ENCODE measurements at regions not wholly inside any gene's neighbourhood (a gene's known extent, or its start where the extent isn't known, plus 50 kb on each side); places are given as distances from the start of the nearest gene placed in this dataset.

- H3K27me3 Mint-ChIP-seq (ENCODE audit: low read depth in 3 of 3), result peaks cover 0 to 5% (median 0%) of the 10 kb centered on the region in 3 donors
- Histone ChIP-seq H3K4me2 (replicated peaks; ENCODE audit: extremely low read depth, low read length, poor library complexity, severe bottlenecking) (no peak overlapping the region), H3K79me2 (ENCODE audit: insufficient read depth, low read length) (no peaks in the 10 kb centered on the region), H3K36me3 (replicated peaks in 1 of 2; ENCODE audit: control insufficient read depth in 1 of 2, insufficient read depth in 2 of 2, low read length in 2 of 2) (no peaks in the 10 kb centered on the region), H3K9me3 (replicated peaks in 1 of 2; ENCODE audit: control insufficient read depth in 1 of 2, insufficient read depth in 1 of 2, low read length in 2 of 2) (no peaks in the 10 kb centered on the region), H4K20me1 (ENCODE audit: insufficient read depth, low read length) (no peaks in the 10 kb centered on the region), H3K27ac (ENCODE audit: low read depth in 1 of 2, low read length in 2 of 2) (no peak overlapping the region), H2AFZ (ENCODE audit: insufficient read depth, low read depth, low read length, poor library complexity, severe bottlenecking) (no peak overlapping the region), H3K27me3 (ENCODE audit: control insufficient read depth in 2 of 2, insufficient read depth in 2 of 2, low read length in 2 of 2) (no peaks in the 10 kb centered on the region), H3K9ac (ENCODE audit: insufficient read depth, low read length, poor library complexity, severe bottlenecking) (no peak overlapping the region), H3K4me1 (ENCODE audit: control insufficient read depth in 1 of 2, insufficient read depth in 2 of 2, low read length in 2 of 2) (no peaks in the 10 kb centered on the region), H3K4me3 (replicated peaks in 1 of 3; ENCODE audit: low read depth in 2 of 3, low read length in 3 of 3) (no peak overlapping the region)
- H3K36me3 Mint-ChIP-seq, result no peaks in the 10 kb centered on the region
- TF ChIP-seq CTCF (IDR thresholded peaks at IDR 0.05), result no peak
- DNase-seq, result no peak
- intact Hi-C loops (cut with micrococcal nuclease), result no loop called here
- peaks cover 0 to 3% (median 0%) of the 10 kb centered on the region in 7 donors for H3K9me3 Mint-ChIP-seq
- H3K4me3 Mint-ChIP-seq, result no peak overlapping the region
- no peak overlapping the region for H3K27ac Mint-ChIP-seq
- no peaks in the 10 kb centered on the region for H3K4me1 Mint-ChIP-seq
These were observed 455.5 kb downstream of the CCSER2 start for GRCh38 chr10:84783909-84784308.

GRCh38 chr10:84784749-84785148, 456.4 kb downstream of the CCSER2 start:
- no peaks in the 10 kb centered on the region for H3K36me3 ChIP-seq (replicated peaks in 1 of 2; ENCODE audit: control insufficient read depth in 1 of 2, insufficient read depth in 2 of 2, low read length in 2 of 2)
- Mint-ChIP-seq H3K4me3 (no peak overlapping the region), H3K36me3 (no peaks in the 10 kb centered on the region), H3K27me3 (ENCODE audit: low read depth in 3 of 3) (peaks cover 0 to 5% (median 0%) of the 10 kb centered on the region in 3 donors), H3K4me1 (no peaks in the 10 kb centered on the region), H3K9me3 (peaks cover 0 to 2% (median 0%) of the 10 kb centered on the region in 7 donors), H3K27ac (no peak overlapping the region)
- no peaks in the 10 kb centered on the region for H3K9me3 ChIP-seq (replicated peaks in 1 of 2; ENCODE audit: control insufficient read depth in 1 of 2, insufficient read depth in 1 of 2, low read length in 2 of 2)
- H3K4me1 ChIP-seq (ENCODE audit: control insufficient read depth in 1 of 2, insufficient read depth in 2 of 2, low read length in 2 of 2), result no peaks in the 10 kb centered on the region
- no peak overlapping the region for H3K4me3 ChIP-seq (replicated peaks in 1 of 3; ENCODE audit: low read depth in 2 of 3, low read length in 3 of 3)
- TF ChIP-seq CTCF (IDR thresholded peaks at IDR 0.05), result no peak
- no peak overlapping the region for H3K9ac ChIP-seq (ENCODE audit: insufficient read depth, low read length, poor library complexity, severe bottlenecking)
- no peak overlapping the region for H3K27ac ChIP-seq (ENCODE audit: low read depth in 1 of 2, low read length in 2 of 2)
- no peaks in the 10 kb centered on the region for H3K79me2 ChIP-seq (ENCODE audit: insufficient read depth, low read length)
- no peak for DNase-seq
- H3K4me2 ChIP-seq (replicated peaks; ENCODE audit: extremely low read depth, low read length, poor library complexity, severe bottlenecking), result no peak overlapping the region
- no peaks in the 10 kb centered on the region for H4K20me1 ChIP-seq (ENCODE audit: insufficient read depth, low read length)
- no peaks in the 10 kb centered on the region for H3K27me3 ChIP-seq (ENCODE audit: control insufficient read depth in 2 of 2, insufficient read depth in 2 of 2, low read length in 2 of 2)
- intact Hi-C loops (cut with micrococcal nuclease), result no loop called here
- no peak overlapping the region for H2AFZ ChIP-seq (ENCODE audit: insufficient read depth, low read depth, low read length, poor library complexity, severe bottlenecking)
